HG03064 (cell line): ENCODE measurements at regions not wholly inside any gene's neighbourhood (a gene's known extent, or its start where the extent isn't known, plus 50 kb on each side); places are given as distances from the start of the nearest gene placed in this dataset.
"Not testable (repeated sequence)": the region's sequence is repeated elsewhere in the genome, so short reads cannot be mapped to it uniquely, and the experiment has no call there.

ENCODE experiments used
- ATAC-seq: cut with Tn5 transposase; IDR thresholded peaks from one replicate; pipeline ENCODE4 v1.9.1; 2021; ENCODE audit warnings: low read depth; ENCODE audit not compliant: unreplicated experiment

GRCh38 chr5:116757326-116757725, 182.7 kb upstream of the SEMA6A start:
- ATAC-seq = no peak

GRCh38 chr5:116756531-116756930, 181.9 kb upstream of the SEMA6A start:
- ATAC-seq = no peak

GRCh38 chr5:116754556-116754955, 179.9 kb upstream of the SEMA6A start:
- ATAC-seq = no peak

- no peak for ATAC-seq
Observed at GRCh38 chr5:116751684-116752083, 177.1 kb upstream of the SEMA6A start.

- ATAC-seq = no peak
Observed at GRCh38 chr5:116750631-116751580, 176.3 kb upstream of the SEMA6A start.

GRCh38 chr5:116747881-116748280, 173.3 kb upstream of the SEMA6A start:
- ATAC-seq = no peak

GRCh38 chr5:116746668-116747067, 172.0 kb upstream of the SEMA6A start:
- ATAC-seq = no peak

GRCh38 chr5:116740771-116741170, 166.1 kb upstream of the SEMA6A start:
- ATAC-seq = no peak

- ATAC-seq = no peak
Observed at GRCh38 chr5:116739571-116739970, 164.9 kb upstream of the SEMA6A start.

GRCh38 chr5:116738615-116739261, 164.1 kb upstream of the SEMA6A start:
- no peak for ATAC-seq

- no peak for ATAC-seq
Observed at GRCh38 chr5:116738239-116738614, 163.6 kb upstream of the SEMA6A start.

GRCh38 chr5:116736671-116737070, 162.0 kb upstream of the SEMA6A start:
- no peak for ATAC-seq

- ATAC-seq = no peak
Observed at GRCh38 chr5:116733991-116734975, 159.7 kb upstream of the SEMA6A start.

- ATAC-seq = no peak
Observed at GRCh38 chr5:116732591-116732990, 158.0 kb upstream of the SEMA6A start.

GRCh38 chr5:116731432-116731831, 156.8 kb upstream of the SEMA6A start:
- no peak for ATAC-seq

GRCh38 chr5:116730706-116731105, 156.1 kb upstream of the SEMA6A start:
- ATAC-seq = no peak

- no peak for ATAC-seq
Observed at GRCh38 chr5:116730185-116730584, 155.6 kb upstream of the SEMA6A start.

- ATAC-seq = no peak
Observed at GRCh38 chr5:116727248-116727647, 152.6 kb upstream of the SEMA6A start.

GRCh38 chr5:116726180-116726579, 151.6 kb upstream of the SEMA6A start:
- ATAC-seq = not testable (repeated sequence)

GRCh38 chr5:116724971-116725370, 150.3 kb upstream of the SEMA6A start:
- no peak for ATAC-seq

- no peak for ATAC-seq
Observed at GRCh38 chr5:116722651-116723050, 148.0 kb upstream of the SEMA6A start.
